IMR-90 (cell line): ENCODE measurements at regions not wholly inside any gene's neighbourhood (a gene's known extent, or its start where the extent isn't known, plus 50 kb on each side); places are given as distances from the start of the nearest gene placed in this dataset.

Experiments used
- ATAC-seq: fragments of 200-7000 bp; cut with Tn5 transposase; 2 replicates; pipeline ENCODE4 v1.9.1; 2020; ENCODE audit warnings: low read depth, mild to moderate bottlenecking, moderate library complexity
- BruUV-seq: library from RNA; stranded (reverse); fragments of 400-500 nt; replicated peaks from 2 replicates; lab custom pipeline; 2021; lab: Mats Ljungman, UMichigan
- CTCF ChIA-PET: fragments of 300-600 bp; formaldehyde crosslinking; extraction: SDS; loops from one replicate; lab custom pipeline; 2021; ENCODE audit warnings: antibody characterized with exemption; lab: Yijun Ruan, JAX
- POLR2A ChIA-PET: fragments of 300-600 bp; sonication (Branson Sonifier 250); formaldehyde crosslinking; loops from one replicate; lab custom pipeline; 2022; ENCODE audit warnings: antibody characterized with exemption; ENCODE audit not compliant: unreplicated experiment; lab: Charles Lee
- DNase-seq: peaks from one replicate; pipeline ENCODE4 v3.0.0; 2013
- H2AFZ ChIP-seq: replicated peaks from 2 replicates; pipeline ENCODE3; 2013; ENCODE audit warnings: low read length, mild to moderate bottlenecking; ENCODE audit not compliant: poor library complexity
- H2AK5ac ChIP-seq: 2 replicates; pipeline ENCODE4 v1.6.1; 2013; ENCODE audit warnings: low read depth, low read length, inconsistent platforms
- H2AK9ac ChIP-seq: replicated peaks from 2 replicates; pipeline ENCODE3; 2013; ENCODE audit warnings: mild to moderate bottlenecking, low read depth, low read length, moderate library complexity; ENCODE audit not compliant: poor library complexity
- H2BK120ac ChIP-seq: 2 replicates; pipeline ENCODE4 v1.6.1; 2013; ENCODE audit warnings: low read depth, low read length, inconsistent platforms
- H2BK15ac ChIP-seq: 3 replicates; pipeline ENCODE4 v1.6.1; 2013; ENCODE audit warnings: low read depth, low read length, inconsistent platforms
- H2BK20ac ChIP-seq: 2 replicates; pipeline ENCODE4 v1.6.1; 2013; ENCODE audit warnings: low read depth, mild to moderate bottlenecking, inconsistent platforms, low read length, moderate library complexity
- H2BK5ac ChIP-seq: 2 replicates; pipeline ENCODE4 v1.6.1; 2013; ENCODE audit warnings: mild to moderate bottlenecking, low read depth, low read length, inconsistent platforms; ENCODE audit not compliant: poor library complexity, severe bottlenecking
- H3K14ac ChIP-seq: replicated peaks from 2 replicates; pipeline ENCODE4 v1.6.1; 2013; ENCODE audit warnings: low read depth, low read length, inconsistent platforms
- H3K18ac ChIP-seq: 2 replicates; pipeline ENCODE4 v1.6.1; 2013; ENCODE audit warnings: low read depth, low read length, control low read depth
- H3K23ac ChIP-seq: 2 replicates; pipeline ENCODE4 v1.6.1; 2013; ENCODE audit warnings: low read depth, low read length, inconsistent platforms
- H3K27ac ChIP-seq: 2 replicates; pipeline ENCODE4 v1.5.1; 2013; ENCODE audit warnings: mild to moderate bottlenecking, control low read depth, low read length; ENCODE audit not compliant: insufficient read depth
- H3K27me3 ChIP-seq: 2 replicates; pipeline ENCODE4 v1.6.1; 2013; ENCODE audit warnings: low read length; ENCODE audit not compliant: control insufficient read depth, insufficient read depth
- H3K36me3 ChIP-seq: 2 replicates; pipeline ENCODE4 v1.6.1; 2013; ENCODE audit warnings: low read length, mixed read lengths; ENCODE audit not compliant: control insufficient read depth, insufficient read depth
- H3K4ac ChIP-seq: 2 replicates; pipeline ENCODE4 v1.6.1; 2013; ENCODE audit warnings: low read depth, low read length, inconsistent platforms
- H3K4me1 ChIP-seq: 2 replicates; pipeline ENCODE4 v1.6.1; 2013; ENCODE audit warnings: low read length, mixed read lengths; ENCODE audit not compliant: control insufficient read depth, insufficient read depth
- H3K4me2 ChIP-seq: 2 replicates; pipeline ENCODE4 v1.6.1; 2013; ENCODE audit warnings: low read depth, mild to moderate bottlenecking, control low read depth, low read length, moderate library complexity
- H3K4me3 ChIP-seq: 2 replicates; pipeline ENCODE4 v1.5.1; 2013; ENCODE audit warnings: low read depth, mild to moderate bottlenecking, control low read depth, low read length, moderate library complexity; ENCODE audit not compliant: insufficient read depth
- H3K56ac ChIP-seq: 2 replicates; pipeline ENCODE4 v1.6.1; 2013; ENCODE audit warnings: low read length, inconsistent platforms; ENCODE audit not compliant: insufficient read depth; ENCODE audit errors: extremely low read depth
- H3K79me1 ChIP-seq, 2 experiments: 2 replicates each; pipeline ENCODE4 v1.6.1; 2013; ENCODE audit warnings: low read length in 2 of 2, inconsistent platforms in 1 of 2, low read depth in 1 of 2
- H3K9ac ChIP-seq: 2 replicates; pipeline ENCODE4 v1.6.1; 2013; ENCODE audit warnings: low read depth, low read length, control low read depth
- H3K9me1 ChIP-seq: 2 replicates; pipeline ENCODE4 v1.6.1; 2013; ENCODE audit warnings: low read length, inconsistent platforms; ENCODE audit not compliant: insufficient read depth
- H3K9me3 ChIP-seq: 2 replicates; pipeline ENCODE4 v1.6.1; 2013; ENCODE audit warnings: low read length; ENCODE audit not compliant: control insufficient read depth, insufficient read depth
- H4K20me1 ChIP-seq: 2 replicates; pipeline ENCODE4 v1.6.1; 2013; ENCODE audit warnings: low read length, inconsistent platforms; ENCODE audit not compliant: insufficient read depth
- H4K5ac ChIP-seq: 2 replicates; pipeline ENCODE4 v1.6.1; 2013; ENCODE audit warnings: mild to moderate bottlenecking, low read depth, low read length, control low read depth
- H4K8ac ChIP-seq, 2 experiments: 2 replicates each; pipeline ENCODE4 v1.6.1; 2013; ENCODE audit warnings: low read depth in 2 of 2, low read length in 2 of 2, control low read depth in 1 of 2, inconsistent platforms in 1 of 2
- H4K91ac ChIP-seq: 2 replicates; pipeline ENCODE4 v1.6.1; 2013; ENCODE audit warnings: low read depth, low read length, inconsistent platforms; ENCODE audit not compliant: insufficient read depth
- BHLHE40 ChIP-seq: fragments of 150-350 bp; IDR thresholded peaks from 2 replicates; pipeline ENCODE4 v1.6.1; 2016; ENCODE audit warnings: mild to moderate bottlenecking, low read depth, low read length
- CEBPB ChIP-seq: IDR thresholded peaks from 2 replicates; pipeline ENCODE4 v1.6.1; 2012; ENCODE audit warnings: low read depth, low read length, improper control_type of control experiment
- CHD1 ChIP-seq: IDR thresholded peaks from 2 replicates; pipeline ENCODE4 v1.6.1; 2012; ENCODE audit warnings: low read depth, low read length, improper control_type of control experiment
- CTCF ChIP-seq: conservative IDR thresholded peaks from 2 replicates; pipeline ENCODE4 v1.5.1; 2012; ENCODE audit warnings: mild to moderate bottlenecking, low read depth, low read length, improper control_type of control experiment
- ELK1 ChIP-seq: fragments of 150-350 bp; IDR thresholded peaks from 2 replicates; pipeline ENCODE4 v1.6.1; 2016; ENCODE audit warnings: low read depth, mild to moderate bottlenecking, low read length, moderate library complexity, borderline replicate concordance
- FOS ChIP-seq: fragments of 150-350 bp; IDR thresholded peaks from 2 replicates; pipeline ENCODE4 v1.6.1; 2016; ENCODE audit warnings: low read depth, low read length
- MAFK ChIP-seq: IDR thresholded peaks from 2 replicates; pipeline ENCODE4 v1.6.1; 2012; ENCODE audit warnings: low read depth, low read length, improper control_type of control experiment
- MAZ ChIP-seq: IDR thresholded peaks from 2 replicates; pipeline ENCODE4 v1.6.1; 2012; ENCODE audit warnings: low read depth, mild to moderate bottlenecking, low read length, improper control_type of control experiment, moderate library complexity, borderline replicate concordance
- MXI1 ChIP-seq: IDR thresholded peaks from 2 replicates; pipeline ENCODE4 v1.6.1; 2012; ENCODE audit warnings: low read depth, mild to moderate bottlenecking, low read length, moderate library complexity, borderline replicate concordance
- NFE2L2 ChIP-seq: fragments of 150-350 bp; IDR thresholded peaks from 2 replicates; pipeline ENCODE4 v1.6.1; 2016; ENCODE audit warnings: low read depth, mild to moderate bottlenecking, low read length
- POLR2A ChIP-seq: IDR thresholded peaks from 2 replicates; pipeline ENCODE4 v1.6.1; 2012; ENCODE audit warnings: mild to moderate bottlenecking, low read depth, low read length
- RAD21 ChIP-seq: IDR thresholded peaks from 2 replicates; pipeline ENCODE4 v1.6.1; 2012; ENCODE audit warnings: low read length, improper control_type of control experiment
- RCOR1 ChIP-seq: IDR thresholded peaks from 2 replicates; pipeline ENCODE4 v1.6.1; 2012; ENCODE audit warnings: mild to moderate bottlenecking, low read length, improper control_type of control experiment; ENCODE audit not compliant: insufficient replicate concordance
- RFX5 ChIP-seq: IDR thresholded peaks from 2 replicates; pipeline ENCODE4 v1.8.0; 2012; ENCODE audit warnings: low read depth, mild to moderate bottlenecking, low read length, moderate library complexity
- SMC3 ChIP-seq: fragments of 150-350 bp; IDR thresholded peaks from 2 replicates; pipeline ENCODE4 v1.6.1; 2016; ENCODE audit warnings: low read depth, mild to moderate bottlenecking, antibody characterized with exemption, low read length, moderate library complexity
- USF2 ChIP-seq: fragments of 150-350 bp; IDR thresholded peaks from 2 replicates; pipeline ENCODE4 v1.6.1; 2017; ENCODE audit warnings: mild to moderate bottlenecking, antibody characterized with exemption, low read length, low read depth
- WGBS, 2 experiments: methylation state at CpG; one replicate each; pipeline versions ENCODE4 v1.1.5 to v1.1.7; 2013; ENCODE audit warnings: missing lambda C conversion rate in 2 of 2; ENCODE audit not compliant: insufficient read length in 1 of 2; ENCODE audit errors: extremely low coverage in 2 of 2; 5-methylcytosine and 5-hydroxymethylcytosine counted together
- dilution Hi-C: fragments of 300-500 bp; cut with HindIII; formaldehyde crosslinking; loops from one replicate; pipeline ENCODE4 v1.14.3; 2018; ENCODE audit warnings: low sequenced_read_pairs; ENCODE audit not compliant: unreplicated experiment
- in situ Hi-C: fragments of 300-500 bp; cut with MboI; formaldehyde crosslinking; loops from 3 replicates; pipeline ENCODE4 v1.14.3; 2019; ENCODE audit warnings: low sequenced_read_pairs, inconsistent platforms, mixed read lengths
- intact Hi-C: fragments of 100-400 bp; cut with micrococcal nuclease; formaldehyde crosslinking; loops from 2 replicates; pipeline ENCODE4 v1.10.0; 2022

GRCh38 chrX:86930419-86930818, 587.2 kb upstream of the KLHL4 start:
- Histone ChIP-seq H3K56ac (no peak overlapping the region), H3K23ac (no peak overlapping the region), H2BK20ac (no peak overlapping the region), H3K36me3 (no peaks in the 10 kb centered on the region), H2BK15ac (no peak overlapping the region), H3K18ac (no peak overlapping the region), H4K5ac (no peak overlapping the region), H4K91ac (no peak overlapping the region), H3K9ac (no peak overlapping the region), H3K4me2 (no peak overlapping the region), H3K27ac (no peak overlapping the region), H4K8ac (no peak overlapping the region), H3K9me3 (no peaks in the 10 kb centered on the region), H3K4me3 (no peak overlapping the region), H3K9me1 (no peaks in the 10 kb centered on the region), H3K79me1 (no peaks in the 10 kb centered on the region), H2AK5ac (no peak overlapping the region), H2AK9ac (no peak overlapping the region), H3K27me3 (no peaks in the 10 kb centered on the region), H3K4me1 (no peaks in the 10 kb centered on the region), H2AFZ (no peak overlapping the region), H3K4ac (no peak overlapping the region), H4K20me1 (no peaks in the 10 kb centered on the region), H2BK120ac (no peak overlapping the region), H3K14ac (no peak overlapping the region), H2BK5ac (no peak overlapping the region)
- intact Hi-C loops, result no loop called here
- dilution Hi-C loops, result no loop called here
- ATAC-seq (no peak), DNase-seq (no peak)
- no TSS peak for BruUV-seq
- ChIA-PET CTCF (no interaction called here), POLR2A (no interaction called here)
- in situ Hi-C loops, result no loop called here
- TF ChIP-seq MAFK, result no peak
- TF ChIP-seq RFX5, result no peak
- TF ChIP-seq CHD1, result no peak
- no peak for TF ChIP-seq RCOR1
- TF ChIP-seq SMC3, result no peak
- no peak for TF ChIP-seq MXI1
- no peak for TF ChIP-seq CTCF
- TF ChIP-seq CEBPB, result no peak
- TF ChIP-seq BHLHE40, result no peak
- TF ChIP-seq FOS, result no peak
- no peak for TF ChIP-seq ELK1
- no peak for TF ChIP-seq RAD21
- TF ChIP-seq NFE2L2, result no peak
- TF ChIP-seq MAZ, result no peak
- TF ChIP-seq USF2, result no peak
- TF ChIP-seq POLR2A, result no peak
- WGBS, 2 experiments, result no CpG with 5 or more reads among the region's 1 CpG
